ENCODE measurements at regions not wholly inside any gene's neighbourhood (a gene's known extent, or its start where the extent isn't known, plus 50 kb on each side); places are given as distances from the start of the nearest gene placed in this dataset.

- TF ChIP-seq CTCF (IDR thresholded peaks at IDR 0.05; ENCODE audit: borderline replicate concordance, extremely low read depth, low read length, poor library complexity, severe bottlenecking) (no peak), EZH2 (IDR thresholded peaks at IDR 0.05; ENCODE audit: borderline replicate concordance, low read depth, low read length, severe bottlenecking) (no peak)
Measured at GRCh38 chr5:2181557-2181956, 298.8 kb upstream of the IRX4 start.

Data from DND-41 (cell line).